Neural cell (in vitro differentiated cells): ENCODE measurements at regions not wholly inside any gene's neighbourhood (a gene's known extent, or its start where the extent isn't known, plus 50 kb on each side); places are given as distances from the start of the nearest gene placed in this dataset.

Source experiments
- H2AFZ ChIP-seq: fragments of 200-600, 300-800 bp; sonication (generic), shearing (Covaris generic); 2 replicates; pipeline ENCODE4 v1.6.0; 2014; ENCODE audit warnings: low read depth, mild to moderate bottlenecking, antibody characterized with exemption, low read length, moderate library complexity
- H3F3A ChIP-seq: fragments of 200-600 bp; shearing (Covaris generic); 2 replicates; pipeline ENCODE4 v1.6.1; 2016; ENCODE audit warnings: mild to moderate bottlenecking, moderate library complexity, mixed read lengths, antibody characterized with exemption, low read length; ENCODE audit not compliant: insufficient read depth, poor library complexity, severe bottlenecking
- H3K27ac ChIP-seq: fragments of 200-600, 300-800 bp; sonication (generic), shearing (Covaris generic); 2 replicates; pipeline ENCODE4 v1.5.1; 2014; ENCODE audit warnings: mild to moderate bottlenecking, low read length, moderate library complexity
- H3K27me3 ChIP-seq: fragments of 300-800, 200-600 bp; sonication (generic), shearing (Covaris generic); 2 replicates; pipeline ENCODE4 v1.6.0; 2014; ENCODE audit warnings: mild to moderate bottlenecking, low read depth, low read length, moderate library complexity; ENCODE audit not compliant: insufficient read depth
- H3K36me3 ChIP-seq: fragments of 300-800, 200-600 bp; sonication (generic), shearing (Covaris generic); 2 replicates; pipeline ENCODE4 v1.5.1; 2014; ENCODE audit warnings: mild to moderate bottlenecking, antibody characterized with exemption, low read length, moderate library complexity; ENCODE audit not compliant: insufficient read depth
- H3K4me2 ChIP-seq: fragments of 300-800, 200-600 bp; sonication (generic), shearing (Covaris generic); 2 replicates; pipeline ENCODE4 v1.6.0; 2014; ENCODE audit warnings: mild to moderate bottlenecking, low read length
- H3K4me3 ChIP-seq: fragments of 300-800, 200-600 bp; sonication (generic), shearing (Covaris generic); 2 replicates; pipeline ENCODE4 v1.5.1; 2014; ENCODE audit warnings: mild to moderate bottlenecking, low read length, moderate library complexity
- H3K79me2 ChIP-seq: fragments of 200-600 bp; shearing (Covaris generic); replicated peaks from 2 replicates; pipeline ENCODE4 v1.6.0; 2014; ENCODE audit warnings: mild to moderate bottlenecking, low read length, moderate library complexity; ENCODE audit not compliant: insufficient read depth
- H3K9ac ChIP-seq: fragments of 300-800, 200-600 bp; sonication (generic), shearing (Covaris generic); 2 replicates; pipeline ENCODE4 v1.6.1; 2016; ENCODE audit warnings: mild to moderate bottlenecking, low read length, mixed read lengths
- H3K9me2 ChIP-seq: fragments of 200-600 bp; shearing (Covaris generic); 2 replicates; pipeline ENCODE4 v1.6.1; 2016; ENCODE audit warnings: mild to moderate bottlenecking, low read length, mixed read lengths; ENCODE audit not compliant: insufficient read depth
- H3K9me3 ChIP-seq: fragments of 200-600, 300-800 bp; sonication (generic), shearing (Covaris generic); 2 replicates; pipeline ENCODE4 v1.6.1; 2016; ENCODE audit warnings: mild to moderate bottlenecking, mixed run types, low read length, moderate library complexity, mixed read lengths
- H4K20me1 ChIP-seq: fragments of 200-600 bp; shearing (Covaris generic); 2 replicates; pipeline ENCODE4 v1.6.1; 2016; ENCODE audit warnings: mild to moderate bottlenecking, mixed run types; ENCODE audit not compliant: insufficient read depth
- EP300 ChIP-seq: fragments of 450-650 bp; conservative IDR thresholded peaks from 2 replicates; pipeline ENCODE4 v1.6.1; 2014; ENCODE audit warnings: antibody characterized with exemption, mild to moderate bottlenecking, moderate library complexity; ENCODE audit not compliant: poor library complexity, severe bottlenecking
- EZH2 ChIP-seq: fragments of 200-600, 300-800 bp; shearing (Covaris generic), sonication (generic); IDR thresholded peaks from 2 replicates; pipeline ENCODE4 v1.6.1; 2014; ENCODE audit warnings: antibody characterized with exemption, low read length, borderline replicate concordance, mild to moderate bottlenecking; ENCODE audit not compliant: insufficient read depth, poor library complexity, severe bottlenecking
- MXI1 ChIP-seq: fragments of 450-650 bp; conservative IDR thresholded peaks from 2 replicates; pipeline ENCODE4 v1.6.1; 2014; ENCODE audit warnings: antibody characterized with exemption, mild to moderate bottlenecking; ENCODE audit not compliant: poor library complexity, severe bottlenecking
- POLR2AphosphoS5 ChIP-seq: IDR thresholded peaks from 2 replicates; pipeline ENCODE4 v1.6.1; 2012
- RAD21 ChIP-seq: fragments of 450-650 bp; conservative IDR thresholded peaks from 2 replicates; pipeline ENCODE4 v1.6.1; 2014; ENCODE audit warnings: antibody characterized with exemption, mild to moderate bottlenecking, moderate library complexity
- SMC3 ChIP-seq: fragments of 450-650 bp; conservative IDR thresholded peaks from 2 replicates; pipeline ENCODE4 v1.6.1; 2014; ENCODE audit warnings: antibody characterized with exemption, mild to moderate bottlenecking, moderate library complexity; ENCODE audit not compliant: poor library complexity
- TAF1 ChIP-seq: IDR thresholded peaks from 2 replicates; pipeline ENCODE4 v1.6.1; 2012; ENCODE audit warnings: low read depth
- TF ChIP-seq, protein P1 (sequence below): IDR thresholded peaks from 2 replicates; pipeline ENCODE4 v1.6.1; 2012; ENCODE audit warnings: borderline replicate concordance
- TF ChIP-seq, protein P2 (sequence below): fragments of 450-650 bp; IDR thresholded peaks from 2 replicates; pipeline ENCODE4 v1.5.1; 2014; ENCODE audit warnings: antibody characterized with exemption, mild to moderate bottlenecking, moderate library complexity; ENCODE audit not compliant: poor library complexity, severe bottlenecking

GRCh38 chr2:156145469-156145868, 187.1 kb downstream of the NR4A2 start:
- no peak overlapping the region for H3K4me3 ChIP-seq
- no peaks in the 10 kb centered on the region for H3K9me2 ChIP-seq
- no peak overlapping the region for H3K4me2 ChIP-seq
- no peaks in the 10 kb centered on the region for H3K79me2 ChIP-seq
- no peaks in the 10 kb centered on the region for H4K20me1 ChIP-seq
- no peak overlapping the region for H2AFZ ChIP-seq
- H3K27ac ChIP-seq = no peak overlapping the region
- H3K9me3 ChIP-seq = no peaks in the 10 kb centered on the region
- no peak overlapping the region for H3K9ac ChIP-seq
- TF ChIP-seq TAF1 (no peak), POLR2AphosphoS5 (no peak), EP300 (no peak), MXI1 (no peak), SMC3 (no peak), EZH2 (no peak), RAD21 (no peak)
- TF ChIP-seq, protein P1, sequence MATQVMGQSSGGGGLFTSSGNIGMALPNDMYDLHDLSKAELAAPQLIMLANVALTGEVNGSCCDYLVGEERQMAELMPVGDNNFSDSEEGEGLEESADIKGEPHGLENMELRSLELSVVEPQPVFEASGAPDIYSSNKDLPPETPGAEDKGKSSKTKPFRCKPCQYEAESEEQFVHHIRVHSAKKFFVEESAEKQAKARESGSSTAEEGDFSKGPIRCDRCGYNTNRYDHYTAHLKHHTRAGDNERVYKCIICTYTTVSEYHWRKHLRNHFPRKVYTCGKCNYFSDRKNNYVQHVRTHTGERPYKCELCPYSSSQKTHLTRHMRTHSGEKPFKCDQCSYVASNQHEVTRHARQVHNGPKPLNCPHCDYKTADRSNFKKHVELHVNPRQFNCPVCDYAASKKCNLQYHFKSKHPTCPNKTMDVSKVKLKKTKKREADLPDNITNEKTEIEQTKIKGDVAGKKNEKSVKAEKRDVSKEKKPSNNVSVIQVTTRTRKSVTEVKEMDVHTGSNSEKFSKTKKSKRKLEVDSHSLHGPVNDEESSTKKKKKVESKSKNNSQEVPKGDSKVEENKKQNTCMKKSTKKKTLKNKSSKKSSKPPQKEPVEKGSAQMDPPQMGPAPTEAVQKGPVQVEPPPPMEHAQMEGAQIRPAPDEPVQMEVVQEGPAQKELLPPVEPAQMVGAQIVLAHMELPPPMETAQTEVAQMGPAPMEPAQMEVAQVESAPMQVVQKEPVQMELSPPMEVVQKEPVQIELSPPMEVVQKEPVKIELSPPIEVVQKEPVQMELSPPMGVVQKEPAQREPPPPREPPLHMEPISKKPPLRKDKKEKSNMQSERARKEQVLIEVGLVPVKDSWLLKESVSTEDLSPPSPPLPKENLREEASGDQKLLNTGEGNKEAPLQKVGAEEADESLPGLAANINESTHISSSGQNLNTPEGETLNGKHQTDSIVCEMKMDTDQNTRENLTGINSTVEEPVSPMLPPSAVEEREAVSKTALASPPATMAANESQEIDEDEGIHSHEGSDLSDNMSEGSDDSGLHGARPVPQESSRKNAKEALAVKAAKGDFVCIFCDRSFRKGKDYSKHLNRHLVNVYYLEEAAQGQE = no peak
- TF ChIP-seq, protein P2, sequence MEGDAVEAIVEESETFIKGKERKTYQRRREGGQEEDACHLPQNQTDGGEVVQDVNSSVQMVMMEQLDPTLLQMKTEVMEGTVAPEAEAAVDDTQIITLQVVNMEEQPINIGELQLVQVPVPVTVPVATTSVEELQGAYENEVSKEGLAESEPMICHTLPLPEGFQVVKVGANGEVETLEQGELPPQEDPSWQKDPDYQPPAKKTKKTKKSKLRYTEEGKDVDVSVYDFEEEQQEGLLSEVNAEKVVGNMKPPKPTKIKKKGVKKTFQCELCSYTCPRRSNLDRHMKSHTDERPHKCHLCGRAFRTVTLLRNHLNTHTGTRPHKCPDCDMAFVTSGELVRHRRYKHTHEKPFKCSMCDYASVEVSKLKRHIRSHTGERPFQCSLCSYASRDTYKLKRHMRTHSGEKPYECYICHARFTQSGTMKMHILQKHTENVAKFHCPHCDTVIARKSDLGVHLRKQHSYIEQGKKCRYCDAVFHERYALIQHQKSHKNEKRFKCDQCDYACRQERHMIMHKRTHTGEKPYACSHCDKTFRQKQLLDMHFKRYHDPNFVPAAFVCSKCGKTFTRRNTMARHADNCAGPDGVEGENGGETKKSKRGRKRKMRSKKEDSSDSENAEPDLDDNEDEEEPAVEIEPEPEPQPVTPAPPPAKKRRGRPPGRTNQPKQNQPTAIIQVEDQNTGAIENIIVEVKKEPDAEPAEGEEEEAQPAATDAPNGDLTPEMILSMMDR = no peak
- no peaks in the 10 kb centered on the region for H3F3A ChIP-seq
- H3K36me3 ChIP-seq = no peaks in the 10 kb centered on the region
- H3K27me3 ChIP-seq = no peaks in the 10 kb centered on the region

- Histone ChIP-seq H3F3A (no peaks in the 10 kb centered on the region), H3K9ac (no peak overlapping the region), H3K9me2 (no peaks in the 10 kb centered on the region), H3K27ac (no peak overlapping the region), H3K36me3 (no peaks in the 10 kb centered on the region), H3K9me3 (no peaks in the 10 kb centered on the region), H3K4me3 (no peak overlapping the region), H3K27me3 (no peaks in the 10 kb centered on the region), H2AFZ (no peak overlapping the region), H4K20me1 (no peaks in the 10 kb centered on the region), H3K79me2 (no peaks in the 10 kb centered on the region), H3K4me2 (no peak overlapping the region)
- TF ChIP-seq, protein P1 = no peak
- TF ChIP-seq POLR2AphosphoS5 (no peak), SMC3 (no peak), MXI1 (no peak), EP300 (no peak), RAD21 (no peak), TAF1 (no peak), EZH2 (no peak)
- TF ChIP-seq, protein P2 = no peak
These were observed 196.0 kb downstream of the NR4A2 start for GRCh38 chr2:156136566-156136965.
